C1 segment of cervical spinal cord (tissue), 14 donors: ENCODE measurements at regions not wholly inside any gene's neighbourhood (a gene's known extent, or its start where the extent isn't known, plus 50 kb on each side); places are given as distances from the start of the nearest gene placed in this dataset.

Experiments used
- DNase-seq, 14 donors: peaks; one replicate each; lab custom pipeline; 2025; lab: John Stamatoyannopoulos, UW

DNA sequence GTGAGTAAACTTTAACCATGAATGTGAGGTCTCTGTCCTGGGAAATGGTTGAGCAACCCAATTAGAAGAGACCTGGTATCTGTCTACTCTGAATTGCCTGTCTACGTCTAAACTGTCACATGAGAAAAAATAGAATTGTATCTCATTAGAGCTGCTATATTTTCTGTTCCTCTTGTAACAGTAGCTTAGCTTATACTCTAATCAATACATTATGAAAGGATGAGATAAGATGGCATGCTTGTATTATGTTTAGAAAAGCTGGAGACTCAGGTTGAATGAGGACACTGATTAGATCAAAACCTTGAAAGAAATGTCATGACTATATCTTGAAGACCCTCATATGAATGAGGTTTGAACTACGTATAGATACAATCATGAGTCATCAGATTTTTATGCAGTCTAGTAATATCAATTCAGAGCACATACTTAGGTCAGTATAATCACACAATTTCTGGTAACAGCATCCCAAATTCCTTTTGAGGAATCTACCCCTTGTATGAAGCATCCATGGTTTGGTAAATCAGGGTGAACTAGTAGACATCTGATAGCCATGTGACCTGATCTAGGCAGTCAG, 561.5 kb upstream of the CHORDC1 start:
- no peak for DNase-seq

DNA sequence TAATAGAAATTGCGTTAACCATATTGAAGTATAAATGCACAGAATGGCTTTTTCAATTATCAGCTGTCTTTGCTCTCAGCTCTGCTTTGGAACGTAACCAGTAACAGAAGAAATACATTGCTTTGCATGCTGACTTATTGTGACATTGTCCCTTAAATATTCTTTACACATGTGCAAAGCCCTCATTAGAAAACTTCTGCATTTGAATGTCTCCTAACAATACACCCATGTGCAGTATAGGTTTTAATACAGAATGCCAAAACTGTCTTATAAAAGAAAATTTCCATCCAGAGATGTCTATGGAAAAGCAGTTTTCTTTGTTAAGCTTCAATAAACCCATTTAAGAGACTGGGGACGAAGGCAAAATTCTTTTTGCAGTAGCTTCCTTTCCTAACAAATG, 560.3 kb upstream of the CHORDC1 start:
- no peak for DNase-seq

DNA sequence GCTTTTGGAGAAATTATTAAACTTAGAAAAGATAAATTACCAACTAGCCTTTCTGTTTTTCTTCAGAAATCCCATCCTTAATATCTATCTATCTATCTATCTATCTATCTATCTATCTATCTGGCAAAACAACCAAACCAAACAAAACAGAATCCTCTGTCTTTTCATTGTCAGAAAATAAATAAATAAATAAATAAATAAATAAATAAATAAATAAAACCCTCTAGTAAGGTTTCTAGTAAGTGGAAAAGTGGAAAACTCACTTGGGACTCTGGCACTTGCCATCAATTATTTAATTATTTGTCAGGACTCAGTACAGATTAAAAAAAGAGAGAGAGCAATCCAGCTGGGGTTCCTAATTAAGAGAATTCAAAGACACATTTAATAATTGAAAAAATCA, 556.2 kb upstream of the CHORDC1 start:
- no peak for DNase-seq

DNA sequence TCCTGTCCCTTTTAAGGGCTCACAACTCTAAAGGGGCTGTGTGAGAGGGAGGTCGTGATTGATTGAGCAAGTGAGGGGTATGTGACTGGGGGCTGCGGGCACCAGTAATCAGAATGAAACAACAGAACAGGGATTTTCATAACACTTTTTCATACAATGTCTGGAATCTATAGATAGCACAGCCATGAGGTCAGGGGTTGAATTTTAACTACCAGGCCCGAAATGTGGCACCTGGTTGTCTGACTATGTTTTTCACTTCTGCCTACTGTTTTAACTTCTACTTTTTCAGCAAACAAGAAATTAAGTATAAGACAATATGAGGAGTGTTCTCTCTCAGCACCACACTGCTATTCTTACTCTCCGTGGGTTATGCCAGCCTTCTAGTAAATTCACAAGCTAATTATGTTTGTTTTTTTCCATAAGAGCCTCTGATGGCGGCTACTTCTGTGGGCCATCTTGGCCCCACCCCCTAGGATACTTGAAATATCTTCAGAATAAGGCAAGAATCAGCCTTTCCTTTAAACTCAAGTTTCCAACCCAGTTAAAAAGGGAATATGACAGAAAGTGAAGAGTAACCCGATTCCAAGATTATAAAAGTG, 552.8 kb upstream of the CHORDC1 start:
- no peak for DNase-seq

DNA sequence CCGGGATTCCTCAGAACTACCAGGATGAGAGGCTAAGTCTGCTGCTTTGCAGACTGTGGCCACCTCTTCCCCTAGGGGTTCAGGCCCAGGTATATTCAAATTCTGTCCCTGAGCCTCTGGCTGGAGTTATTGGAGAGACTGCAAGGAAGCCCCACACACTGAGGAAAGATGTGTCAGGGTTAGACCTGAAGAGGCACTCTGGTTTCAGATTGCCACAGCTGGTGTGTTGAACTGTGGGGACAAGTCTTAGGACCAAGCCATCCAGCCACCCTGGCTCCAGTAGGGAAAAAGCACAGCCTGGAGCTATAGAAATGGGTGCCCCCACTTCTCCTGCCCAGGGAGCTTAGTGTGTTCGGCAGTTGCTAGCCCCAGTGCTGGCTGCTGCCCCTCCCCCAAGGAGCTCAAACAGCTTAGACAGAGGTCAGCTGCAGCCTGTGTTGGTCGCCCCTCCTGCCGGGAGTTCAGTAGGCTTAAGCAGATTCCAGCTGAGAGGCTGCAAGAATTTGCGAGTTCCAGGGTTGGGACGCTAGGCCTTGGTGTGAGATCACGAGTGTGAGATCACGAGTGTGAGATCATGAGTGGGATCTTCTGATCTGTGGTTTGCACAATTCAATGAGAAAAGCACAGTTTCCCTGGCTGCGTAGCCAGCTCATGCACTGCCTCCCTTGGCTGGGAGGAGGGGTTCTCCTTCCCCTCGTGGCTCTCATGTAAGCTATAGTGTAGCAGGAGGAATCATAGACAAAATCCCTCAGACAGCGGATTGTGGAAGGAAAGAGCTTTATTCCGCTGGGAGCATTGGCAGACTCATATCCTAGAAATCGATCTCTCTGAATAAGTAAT, 552.1 kb upstream of the CHORDC1 start:
- DNase-seq = no peak

DNA sequence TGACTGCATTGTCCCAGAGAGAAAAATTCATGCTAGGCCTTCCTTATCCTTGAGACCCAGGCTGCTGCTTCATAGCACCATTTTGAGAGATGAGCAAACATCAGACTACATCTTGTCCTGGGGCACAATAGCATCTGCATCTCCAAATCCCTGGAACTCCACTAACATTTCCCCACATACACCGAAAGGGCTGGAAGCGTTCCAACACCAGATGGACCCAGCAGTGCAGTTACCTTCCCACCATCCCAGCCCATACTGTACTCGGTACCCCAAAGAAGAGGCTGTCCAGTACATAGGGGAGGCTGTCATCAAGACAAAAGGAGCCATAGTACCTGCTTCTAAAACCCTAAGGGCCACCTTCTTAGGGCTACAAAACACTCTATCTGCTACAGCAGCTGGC, 547.2 kb upstream of the CHORDC1 start:
- DNase-seq = no peak

DNA sequence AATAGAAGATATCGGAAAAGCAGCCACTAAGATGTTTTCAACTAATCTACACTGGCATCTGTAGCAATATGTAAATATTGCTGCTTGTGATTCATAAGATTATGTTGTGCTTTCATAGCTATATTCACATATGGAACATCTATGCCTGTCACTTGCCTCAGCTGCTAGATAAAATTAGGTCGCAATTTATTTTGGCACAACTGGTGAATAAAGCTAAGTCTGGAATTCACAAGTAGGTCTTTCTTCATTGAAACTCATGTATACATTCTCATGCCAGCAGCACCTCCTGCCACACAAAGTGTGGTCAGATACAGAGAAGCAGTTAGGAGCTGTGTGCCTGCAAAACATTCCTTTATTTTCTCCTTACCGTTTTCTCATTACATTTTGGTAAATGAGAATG, 543.3 kb upstream of the CHORDC1 start:
- no peak for DNase-seq

DNA sequence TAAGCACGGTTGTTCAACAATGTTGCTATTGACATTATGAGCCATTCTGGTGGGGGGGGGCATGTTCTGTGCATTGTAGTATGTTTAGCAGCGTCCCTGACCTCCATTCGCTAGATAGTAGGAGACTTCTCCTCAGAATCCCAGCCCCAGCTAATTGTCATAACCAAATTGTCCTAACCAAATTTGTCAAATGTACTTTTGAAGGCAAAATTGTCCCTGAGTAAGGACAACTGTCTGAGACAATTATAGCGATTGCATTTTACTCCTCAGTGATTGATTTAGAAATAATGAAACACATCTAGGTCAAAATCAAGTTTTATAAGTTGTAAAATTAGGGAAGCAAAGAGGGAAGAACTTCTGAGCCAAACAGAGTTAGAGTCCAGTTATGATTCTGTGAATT, 541.8 kb upstream of the CHORDC1 start:
- no peak for DNase-seq

DNA sequence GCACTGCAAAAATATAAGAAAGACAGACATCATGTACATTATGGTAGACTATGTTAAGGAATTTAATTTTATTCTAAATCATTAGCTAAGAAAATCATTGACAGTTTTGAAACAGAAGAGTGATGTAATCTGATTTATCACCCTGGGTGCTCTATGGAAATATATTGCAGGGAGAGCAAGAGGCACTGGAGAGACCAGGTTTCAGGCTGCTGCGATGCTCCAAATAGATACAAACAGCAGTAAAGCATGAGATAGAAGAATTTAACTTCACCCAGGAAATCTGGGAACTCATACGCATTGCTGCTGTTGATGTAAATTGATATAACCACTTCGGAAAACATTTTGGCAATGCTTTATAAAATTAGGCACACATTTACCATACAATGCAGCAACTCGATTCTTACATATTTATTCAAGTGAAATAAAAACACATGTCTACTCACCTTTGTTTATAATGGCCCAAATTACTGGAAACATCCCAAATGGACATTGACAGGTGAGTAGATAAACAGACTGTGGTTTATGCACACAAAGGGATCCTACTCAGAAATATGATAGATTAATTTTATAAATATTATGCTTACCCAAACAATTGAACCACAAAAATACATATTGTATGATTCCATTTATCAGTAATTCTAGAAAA, 535.1 kb upstream of the CHORDC1 start:
- no peak for DNase-seq

DNA sequence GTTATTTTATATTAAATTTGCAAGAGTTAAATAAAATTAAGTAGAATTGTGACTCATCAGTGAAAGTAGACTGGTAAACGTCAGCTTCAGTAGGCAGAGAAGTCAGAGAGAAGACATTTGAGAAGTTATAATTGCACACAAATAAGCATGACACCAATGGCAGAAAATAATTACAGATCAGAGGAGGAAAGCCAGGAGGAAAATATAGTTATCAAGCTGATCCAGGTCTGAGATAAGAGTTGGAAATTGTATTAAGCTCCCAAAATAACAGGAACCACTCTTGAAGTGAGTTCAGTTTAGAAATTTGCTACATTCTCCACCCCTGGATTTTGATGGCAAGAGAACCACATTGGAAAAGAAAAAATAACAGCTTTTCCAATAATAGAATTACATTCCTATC, 533.8 kb upstream of the CHORDC1 start:
- no peak for DNase-seq

DNA sequence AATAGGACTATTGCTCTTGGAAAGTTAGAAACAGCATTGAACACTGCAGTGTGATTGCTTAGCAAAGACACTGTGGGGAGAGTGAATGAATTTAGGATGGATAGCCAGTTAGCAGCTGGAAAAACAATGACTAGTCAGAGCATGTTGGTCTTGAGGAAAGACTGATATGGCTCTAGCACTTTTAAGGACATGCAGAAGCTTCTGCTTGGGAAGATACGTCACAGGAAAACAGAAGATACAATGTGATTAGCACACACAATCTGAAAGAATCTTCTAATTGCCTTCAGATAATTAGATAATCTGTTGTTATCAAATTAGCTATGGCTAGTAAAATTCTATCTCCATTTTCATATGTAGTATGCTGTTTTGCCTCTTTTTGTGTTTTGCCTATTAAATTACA, 530.7 kb upstream of the CHORDC1 start:
- DNase-seq = no peak

DNA sequence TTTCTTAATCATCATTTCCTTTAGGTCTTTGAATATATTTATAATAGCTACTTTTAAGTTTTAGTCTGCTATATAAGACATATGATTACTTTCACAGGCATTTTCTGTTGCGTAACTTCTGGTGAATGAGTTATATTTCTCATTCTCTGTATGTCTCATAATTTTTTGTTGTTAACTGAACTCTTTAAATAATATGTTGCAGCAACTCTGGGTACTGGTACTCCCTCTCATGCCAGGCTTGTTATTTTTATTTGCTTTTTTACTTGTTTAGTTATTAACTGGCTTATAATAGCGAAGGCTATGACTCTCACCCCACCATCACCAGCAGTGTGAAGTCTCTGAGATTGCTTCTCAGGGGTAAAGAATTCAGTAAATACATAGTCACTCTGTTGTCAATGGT, 524.2 kb upstream of the CHORDC1 start:
- DNase-seq = no peak

DNA sequence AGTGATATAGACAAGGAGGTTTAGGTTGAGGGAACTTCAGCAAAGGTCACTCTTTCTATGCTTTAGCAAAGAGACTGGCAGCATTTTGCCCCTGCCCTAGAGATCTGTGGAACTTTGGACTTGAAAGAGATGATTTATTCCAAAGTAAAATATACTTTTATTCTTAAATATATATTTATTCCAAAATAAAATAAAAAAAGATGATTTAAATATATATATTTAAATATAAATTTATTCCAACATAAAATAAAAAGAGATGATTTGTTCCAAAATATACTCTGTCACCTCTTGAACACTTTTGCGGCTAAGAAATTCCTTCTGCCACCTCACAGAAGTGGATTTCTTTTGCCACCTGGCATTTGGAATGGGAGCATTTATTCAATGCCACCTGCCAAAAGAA, 521.3 kb upstream of the CHORDC1 start:
- no peak for DNase-seq

DNA sequence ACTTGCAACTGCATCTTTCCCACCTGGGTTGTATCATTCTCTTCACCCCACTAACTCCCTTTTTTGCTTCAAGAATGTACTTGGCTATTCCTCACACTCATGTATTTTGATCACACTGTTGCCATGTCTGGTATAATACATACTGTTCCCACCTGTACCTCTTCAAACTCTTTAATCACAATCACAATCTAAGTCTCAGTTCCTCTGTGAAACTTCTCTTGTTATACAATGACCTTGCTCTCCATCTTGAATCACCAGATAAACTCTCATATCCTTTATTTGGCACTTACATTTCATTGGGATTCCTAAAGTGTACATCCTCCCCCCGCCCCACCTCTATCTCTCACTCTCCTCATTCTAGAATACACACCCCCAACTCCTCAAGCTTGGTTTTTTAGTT, 516.0 kb upstream of the CHORDC1 start:
- DNase-seq = no peak

DNA sequence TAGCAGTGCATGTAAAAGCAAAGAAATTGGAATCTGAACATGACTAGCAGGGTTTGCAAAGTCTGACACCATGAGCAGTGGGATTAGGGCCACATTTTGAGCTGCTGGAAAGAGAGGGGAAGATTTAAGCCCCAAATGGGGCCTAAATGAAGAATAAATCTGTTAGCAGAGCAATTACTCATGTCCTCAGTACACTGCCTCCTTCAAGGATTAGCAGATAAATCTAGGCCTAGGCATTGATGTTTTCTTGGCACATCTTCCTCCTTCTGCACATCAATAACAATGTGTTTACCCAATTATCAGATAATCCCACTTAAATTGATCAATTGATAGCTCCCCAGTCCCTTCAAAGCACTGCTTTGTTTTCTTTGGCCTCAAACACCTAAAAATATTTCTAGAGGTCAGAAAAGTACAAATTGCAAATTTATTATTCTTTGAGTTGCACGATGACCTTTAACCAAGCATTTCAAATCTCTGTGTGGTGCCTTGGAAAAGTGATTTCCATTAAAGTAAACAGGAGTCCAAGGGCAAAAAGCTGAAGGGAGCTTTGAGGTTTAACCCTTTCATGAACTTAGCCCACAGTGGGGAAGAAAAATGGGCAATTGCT, 514.7 kb upstream of the CHORDC1 start:
- no peak for DNase-seq

DNA sequence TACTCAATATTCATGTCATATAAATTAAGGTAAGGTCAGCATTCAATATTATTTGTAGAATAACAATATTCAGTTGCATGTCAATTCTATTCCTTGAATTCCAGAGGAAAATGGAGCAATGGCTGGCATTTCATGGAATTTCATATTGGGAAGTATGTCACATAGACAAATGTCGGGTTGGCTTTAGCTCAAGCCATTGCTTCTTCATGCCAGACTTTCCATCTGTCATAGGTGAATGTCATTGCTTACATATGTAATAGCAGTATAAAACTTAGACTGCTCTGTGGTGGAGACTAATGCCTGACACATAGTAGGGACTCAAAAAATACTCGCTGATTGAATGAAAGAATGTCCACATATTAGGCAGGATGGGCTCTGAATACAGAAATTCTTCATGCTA, 509.6 kb upstream of the CHORDC1 start:
- no peak for DNase-seq

DNA sequence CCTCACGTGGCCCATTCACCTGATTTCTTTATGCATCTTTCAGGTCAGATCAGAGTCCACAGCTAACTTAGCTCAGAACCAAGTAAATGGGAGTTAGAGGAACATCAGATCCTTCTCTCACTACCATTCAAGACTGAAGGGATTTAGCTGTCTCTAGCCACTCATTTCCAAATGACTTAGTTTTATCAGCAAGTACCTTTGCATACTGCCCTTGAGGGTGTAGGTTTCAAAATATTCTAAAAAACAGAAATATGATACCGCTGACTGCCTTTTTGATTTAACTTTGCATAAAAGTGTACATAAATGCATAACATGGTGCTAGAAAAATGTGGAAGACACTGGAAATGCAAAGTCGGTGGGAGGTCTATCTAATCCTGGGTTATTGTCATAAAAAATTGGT, 500.6 kb upstream of the CHORDC1 start:
- no peak for DNase-seq

DNA sequence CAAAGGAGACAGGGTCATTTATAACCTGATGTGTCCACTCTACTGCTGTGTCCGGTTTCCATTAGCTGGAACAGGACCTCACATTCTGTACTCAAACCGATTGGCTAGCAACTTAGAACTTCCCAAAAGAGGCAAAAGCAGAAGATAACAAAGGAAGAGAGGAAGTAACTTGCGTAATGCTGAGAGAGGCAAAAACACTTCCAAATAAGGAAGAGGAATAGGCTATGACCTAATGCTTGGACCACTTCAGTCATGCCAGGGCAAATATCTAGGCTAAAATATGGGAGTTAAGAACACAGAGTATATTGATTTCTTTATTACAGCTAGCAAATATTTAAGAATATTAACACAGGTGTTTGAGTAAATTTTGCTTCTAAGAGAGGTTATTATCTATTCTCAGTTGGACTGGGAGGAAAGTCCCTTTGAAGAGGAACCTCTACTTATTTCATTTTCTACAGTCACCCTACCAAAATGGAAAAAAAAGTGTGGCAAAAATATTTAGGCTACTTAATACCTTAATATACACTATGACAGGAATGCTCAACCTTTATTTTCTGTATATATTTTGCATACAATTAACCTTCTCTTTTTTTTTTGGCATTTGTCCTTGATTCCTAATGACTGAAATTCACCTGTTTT, 499.8 kb upstream of the CHORDC1 start:
- no peak for DNase-seq

DNA sequence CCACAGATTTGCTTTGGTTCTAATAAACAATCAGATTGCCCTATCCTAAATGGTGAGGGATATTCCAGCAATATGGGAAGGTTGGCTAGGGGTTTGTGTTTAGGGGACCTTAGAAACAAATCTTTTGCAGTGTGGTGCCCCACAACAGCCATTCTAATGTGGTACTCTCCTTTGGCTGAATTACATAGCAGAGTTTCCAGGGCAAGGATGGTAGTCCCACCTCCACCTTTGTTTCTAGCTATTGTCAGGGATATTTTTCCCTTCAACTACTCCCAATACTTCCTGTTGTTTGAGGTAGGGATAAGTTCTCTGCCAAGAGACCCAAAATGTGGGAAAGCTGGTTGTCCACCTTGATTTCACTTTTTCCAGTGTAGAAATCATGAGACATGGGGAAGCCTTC, 494.7 kb upstream of the CHORDC1 start:
- no peak for DNase-seq

DNA sequence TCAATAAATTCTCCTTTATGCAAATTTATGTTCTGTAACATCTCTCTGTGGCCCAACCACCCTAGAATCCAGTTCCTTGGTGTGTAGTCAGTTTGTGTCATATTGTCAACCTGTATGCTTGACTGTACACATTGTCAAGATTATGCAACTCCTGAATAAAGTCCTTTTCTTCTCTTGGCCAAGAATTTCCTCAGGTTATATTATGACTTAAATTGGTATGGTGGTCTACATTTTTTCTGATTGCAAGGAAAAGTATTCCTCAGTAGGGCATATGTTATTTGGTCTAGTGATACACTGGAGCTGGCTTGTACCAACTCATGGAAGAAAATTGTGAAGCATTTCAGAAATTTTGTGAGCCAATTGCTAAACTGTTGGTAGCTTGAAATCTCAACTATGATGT, 482.8 kb upstream of the CHORDC1 start:
- DNase-seq = no peak

DNA sequence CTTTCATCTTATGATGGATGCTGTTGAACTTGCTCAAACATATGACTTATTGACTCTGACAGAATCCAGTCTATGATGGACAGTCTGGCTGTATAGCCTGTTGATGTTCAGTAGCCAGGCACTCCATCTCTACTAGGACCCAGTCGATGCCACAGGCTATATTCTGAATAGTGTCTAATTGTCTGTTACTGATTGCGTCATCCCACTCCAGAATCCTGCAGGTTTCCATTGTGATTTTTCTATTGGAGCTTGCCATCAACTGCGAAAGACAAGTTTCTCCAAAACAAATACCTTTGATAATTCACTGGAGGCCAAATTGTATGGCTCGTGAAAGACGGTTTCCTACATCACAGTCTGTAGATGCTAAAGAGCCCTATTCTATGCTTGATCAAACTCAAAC, 481.7 kb upstream of the CHORDC1 start:
- no peak for DNase-seq

DNA sequence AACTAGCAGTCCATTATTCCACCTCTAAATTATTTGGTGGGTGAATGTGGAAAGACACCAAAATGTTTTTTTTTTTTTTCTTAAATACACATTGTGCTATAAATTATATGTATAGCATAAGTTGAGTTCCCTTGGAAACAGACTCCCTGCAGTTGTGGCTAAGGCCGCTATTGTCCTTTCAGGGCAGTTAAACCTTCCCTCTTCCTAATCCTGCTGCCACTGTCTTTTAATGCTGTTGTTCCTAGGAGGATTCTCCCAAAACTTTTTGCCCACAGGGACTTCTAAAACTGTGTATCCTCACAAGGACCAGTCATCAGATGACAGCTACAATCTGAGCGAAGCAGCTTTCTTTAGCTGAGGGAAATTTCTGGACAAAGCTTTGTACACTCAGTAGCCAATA, 478.9 kb upstream of the CHORDC1 start:
- DNase-seq = no peak
